CD4-positive, alpha-beta T cell treated with Interleukin-6 at 100 ng/mL for 8 hours (primary cell): ENCODE measurements at regions not wholly inside any gene's neighbourhood (a gene's known extent, or its start where the extent isn't known, plus 50 kb on each side); places are given as distances from the start of the nearest gene placed in this dataset.
"Not testable (repeated sequence)": the region's sequence is repeated elsewhere in the genome, so short reads cannot be mapped to it uniquely, and the experiment has no call there.

Source experiments
- DNase-seq: peaks from one replicate; pipeline ENCODE4 v3.0.0-alpha.2; 2020; ENCODE audit warnings: mixed read lengths, low spot score

GRCh38 chr9:80538976-80539375, 967.2 kb downstream of the TLE4 start:
- no peak for DNase-seq

GRCh38 chr9:80522465-80522864, 950.7 kb downstream of the TLE4 start:
- DNase-seq, result no peak

- no peak for DNase-seq
Observed at GRCh38 chr9:80521151-80521550, 949.4 kb downstream of the TLE4 start.

- no peak for DNase-seq
Observed at GRCh38 chr9:80520231-80520630, 948.5 kb downstream of the TLE4 start.

- no peak for DNase-seq
Observed at GRCh38 chr9:80518441-80518840, 946.7 kb downstream of the TLE4 start.

- DNase-seq, result no peak
Observed at GRCh38 chr9:80516679-80517078, 944.9 kb downstream of the TLE4 start.

- DNase-seq, result no peak
Observed at GRCh38 chr9:80509358-80509757, 937.6 kb downstream of the TLE4 start.

GRCh38 chr9:80507611-80508010, 935.8 kb downstream of the TLE4 start:
- DNase-seq, result no peak

GRCh38 chr9:80504601-80505230, 933.0 kb downstream of the TLE4 start:
- DNase-seq, result no peak

GRCh38 chr9:80503671-80504281, 932.0 kb downstream of the TLE4 start:
- no peak for DNase-seq

- no peak for DNase-seq
Observed at GRCh38 chr9:80502306-80502705, 930.5 kb downstream of the TLE4 start.

- no peak for DNase-seq
Observed at GRCh38 chr9:80501635-80502034, 929.9 kb downstream of the TLE4 start.

GRCh38 chr9:80500300-80500699, 928.5 kb downstream of the TLE4 start:
- no peak for DNase-seq

GRCh38 chr9:80498001-80498555, 926.3 kb downstream of the TLE4 start:
- DNase-seq, result no peak

GRCh38 chr9:80496901-80497556, 925.3 kb downstream of the TLE4 start:
- DNase-seq, result no peak

- no peak for DNase-seq
Observed at GRCh38 chr9:80493258-80493657, 921.5 kb downstream of the TLE4 start.

- no peak for DNase-seq
Observed at GRCh38 chr9:80492221-80492620, 920.5 kb downstream of the TLE4 start.

GRCh38 chr9:80491086-80491696, 919.4 kb downstream of the TLE4 start:
- no peak for DNase-seq

GRCh38 chr9:80489329-80489728, 917.6 kb downstream of the TLE4 start:
- DNase-seq, result no peak

- no peak for DNase-seq
Observed at GRCh38 chr9:80485420-80486250, 913.9 kb downstream of the TLE4 start.

- DNase-seq, result not testable (repeated sequence)
Observed at GRCh38 chr9:80482251-80482650, 910.5 kb downstream of the TLE4 start.

GRCh38 chr9:80467632-80468031, 895.9 kb downstream of the TLE4 start:
- no peak for DNase-seq
